Gastrocnemius medialis (tissue), 4 donors: ENCODE measurements at regions not wholly inside any gene's neighbourhood (a gene's known extent, or its start where the extent isn't known, plus 50 kb on each side); places are given as distances from the start of the nearest gene placed in this dataset.

Experiments
- CTCF ChIP-seq, 5 experiments: fragments of 450-650 bp in 3 of 5; fragments of 200-600 bp in 2 of 5; sonication (generic) in 2 of 5; IDR thresholded peaks in 4 of 5; conservative IDR thresholded peaks in 1 of 5; 1 replicate in 4 of 5; 2 replicates in 1 of 5; pipeline ENCODE4 v1.5.1; 2016 to 2019; ENCODE audit warnings: antibody characterized with exemption in 5 of 5, mild to moderate bottlenecking in 3 of 5, moderate library complexity in 3 of 5
- POLR2A ChIP-seq, 2 donors: fragments of 450-650 bp; IDR thresholded peaks; one replicate each; pipeline ENCODE4 v1.6.1; 2017; ENCODE audit warnings: antibody characterized with exemption in 2 of 2, mild to moderate bottlenecking in 2 of 2, moderate library complexity in 2 of 2

GRCh38 chr16:76756423-76756822 lies 434.6 kb upstream of the MON1B start:
- TF ChIP-seq CTCF (IDR thresholded peaks at IDR 0.05 in 4 of 5, conservative IDR thresholded peaks at IDR 0.05 in 1 of 5) = no peak
- no peak for TF ChIP-seq POLR2A (IDR thresholded peaks at IDR 0.05)
